IPS-20b (cell line): ENCODE measurements at regions not wholly inside any gene's neighbourhood (a gene's known extent, or its start where the extent isn't known, plus 50 kb on each side); places are given as distances from the start of the nearest gene placed in this dataset.
"Not testable (repeated sequence)": the region's sequence is repeated elsewhere in the genome, so short reads cannot be mapped to it uniquely, and the experiment has no call there.

Source experiments
- H3K27ac ChIP-seq: one replicate; pipeline ENCODE4 v1.5.1; 2013; ENCODE audit warnings: low read length
- H3K27me3 ChIP-seq: 2 replicates; pipeline ENCODE4 v1.6.1; 2013; ENCODE audit warnings: mild to moderate bottlenecking, low read length, inconsistent platforms; ENCODE audit not compliant: insufficient read depth
- H3K36me3 ChIP-seq: 2 replicates; pipeline ENCODE4 v1.6.1; 2013; ENCODE audit warnings: low read depth, mild to moderate bottlenecking, inconsistent platforms, low read length, moderate library complexity; ENCODE audit not compliant: insufficient read depth
- H3K4me1 ChIP-seq: 2 replicates; pipeline ENCODE4 v1.6.1; 2013; ENCODE audit warnings: mild to moderate bottlenecking, control low read depth, inconsistent platforms, low read length, moderate library complexity; ENCODE audit not compliant: insufficient read depth
- H3K4me3 ChIP-seq: 2 replicates; pipeline ENCODE4 v1.5.1; 2013; ENCODE audit warnings: mild to moderate bottlenecking, low read length, inconsistent platforms
- H3K9ac ChIP-seq: 2 replicates; pipeline ENCODE4 v1.6.1; 2013; ENCODE audit warnings: low read depth, mild to moderate bottlenecking, inconsistent platforms, low read length, moderate library complexity
- H3K9me3 ChIP-seq: 2 replicates; pipeline ENCODE4 v1.6.1; 2013; ENCODE audit warnings: mild to moderate bottlenecking, low read depth, low read length, inconsistent platforms; ENCODE audit not compliant: insufficient read depth

DNA sequence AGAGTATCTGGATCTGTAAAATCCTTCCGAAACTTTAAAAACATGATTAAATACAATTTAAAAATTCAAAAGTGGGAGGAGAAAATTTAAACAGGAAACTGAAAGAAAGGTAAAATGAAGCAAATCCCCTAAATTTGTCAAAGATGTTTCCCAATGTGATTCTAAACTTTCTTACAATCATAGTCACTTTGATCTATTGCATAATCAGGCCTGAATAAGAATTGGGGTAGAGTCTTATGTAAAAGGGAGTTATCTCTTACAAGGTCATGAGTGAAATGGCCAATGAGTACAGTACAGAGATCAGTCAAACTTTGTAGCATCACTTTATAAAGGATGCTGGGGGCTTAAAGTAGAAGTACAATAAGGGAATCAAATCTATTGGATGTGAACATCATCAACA, 1657.7 kb upstream of the CELF4 start:
- Histone ChIP-seq H3K27ac (no peak overlapping the region), H3K27me3 (no peaks in the 10 kb centered on the region), H3K4me3 (no peak overlapping the region), H3K36me3 (no peaks in the 10 kb centered on the region), H3K4me1 (no peaks in the 10 kb centered on the region), H3K9ac (no peak overlapping the region), H3K9me3 (no peaks in the 10 kb centered on the region)

DNA sequence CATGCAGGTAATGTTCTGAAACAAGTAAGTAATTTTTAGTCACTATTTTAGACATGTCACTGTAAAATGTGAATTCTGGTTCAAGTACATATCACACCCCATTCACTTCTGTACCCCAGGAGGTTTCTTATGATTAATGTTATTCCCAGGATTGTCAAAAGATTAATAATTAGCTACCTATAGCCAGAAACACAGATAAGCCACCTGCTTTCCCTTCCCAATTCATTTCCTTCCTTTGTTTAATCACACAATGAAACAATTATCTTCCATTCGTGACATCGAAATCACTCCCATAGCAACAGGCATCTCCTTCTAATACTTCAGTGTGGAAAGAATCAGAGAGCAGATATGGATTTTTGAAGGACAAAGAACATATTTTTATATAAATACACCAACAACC, 1650.3 kb upstream of the CELF4 start:
- H3K9ac ChIP-seq, result no peak overlapping the region
- H3K9me3 ChIP-seq, result no peaks in the 10 kb centered on the region; the same call in none of the 2 replicates
- no peak overlapping the region for H3K4me3 ChIP-seq
- H3K36me3 ChIP-seq, result no peaks in the 10 kb centered on the region
- H3K4me1 ChIP-seq, result no peaks in the 10 kb centered on the region
- H3K27me3 ChIP-seq, result no peaks in the 10 kb centered on the region
- no peak overlapping the region for H3K27ac ChIP-seq

DNA sequence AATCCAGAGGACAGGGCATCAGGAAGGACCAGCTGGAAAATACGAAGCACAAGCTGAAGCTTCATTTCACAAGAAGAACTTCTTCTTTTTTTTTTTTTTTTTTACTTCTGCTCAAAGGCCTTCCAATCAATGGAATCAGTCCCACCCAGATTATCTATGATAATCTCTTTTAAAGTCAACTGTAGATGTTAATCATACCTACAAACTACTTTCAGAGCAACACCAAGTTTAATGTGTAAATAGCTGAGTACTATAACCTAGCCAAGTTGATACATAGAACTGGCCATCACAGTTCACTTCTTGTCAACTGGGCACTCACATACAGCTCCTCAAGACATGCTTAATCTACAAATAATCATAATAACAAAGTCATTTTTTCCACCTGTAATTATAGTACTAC, 1645.9 kb upstream of the CELF4 start:
- Histone ChIP-seq H3K36me3 (no peaks in the 10 kb centered on the region), H3K27ac (no peak overlapping the region), H3K9me3 (no peaks in the 10 kb centered on the region; the same call in none of the 2 replicates), H3K9ac (no peak overlapping the region), H3K4me1 (no peaks in the 10 kb centered on the region), H3K4me3 (no peak overlapping the region), H3K27me3 (no peaks in the 10 kb centered on the region)

DNA sequence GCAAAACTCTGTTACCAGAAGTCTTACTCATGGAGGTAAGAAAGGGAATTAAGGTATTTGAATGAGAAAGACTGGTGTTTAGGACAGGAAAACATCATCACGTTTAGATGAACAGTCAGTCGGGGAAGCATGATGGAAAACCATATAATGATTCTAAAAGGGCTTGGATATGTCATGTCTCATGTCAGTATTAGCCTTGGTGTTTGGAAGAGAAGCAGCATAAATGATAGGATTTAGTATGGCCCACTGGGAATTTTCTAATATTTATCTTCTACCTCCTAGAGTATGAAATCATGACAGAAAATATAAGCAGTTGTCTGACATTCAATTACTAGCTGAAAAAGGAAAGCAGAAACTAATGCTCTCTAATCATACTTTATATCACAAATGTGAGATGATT, 1643.6 kb upstream of the CELF4 start:
- H3K9me3 ChIP-seq, result no peaks in the 10 kb centered on the region; the same call in none of the 2 replicates
- H3K4me3 ChIP-seq, result no peak overlapping the region
- H3K27ac ChIP-seq, result no peak overlapping the region
- H3K9ac ChIP-seq, result no peak overlapping the region
- no peaks in the 10 kb centered on the region for H3K4me1 ChIP-seq
- H3K36me3 ChIP-seq, result no peaks in the 10 kb centered on the region
- no peaks in the 10 kb centered on the region for H3K27me3 ChIP-seq

DNA sequence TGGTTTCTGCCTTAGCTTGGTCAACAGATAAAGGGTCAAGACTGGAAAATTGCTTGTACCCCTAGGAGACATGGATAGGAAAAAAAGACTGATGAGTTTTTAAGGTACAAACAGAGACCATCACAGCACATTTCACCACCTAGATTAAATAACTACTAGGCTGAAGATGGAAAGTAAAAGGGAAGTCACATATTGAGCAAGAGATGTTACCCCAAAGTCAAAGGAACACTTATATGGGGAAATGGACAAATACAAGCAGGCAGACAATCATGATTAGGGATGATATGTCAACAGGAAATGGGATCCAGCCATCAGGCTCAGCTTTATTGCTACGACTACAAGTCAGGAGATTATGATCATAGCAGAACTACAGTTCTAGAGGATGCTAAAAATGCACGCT, 1643.1 kb upstream of the CELF4 start:
- no peaks in the 10 kb centered on the region; the same call in none of the 2 replicates for H3K9me3 ChIP-seq
- no peaks in the 10 kb centered on the region for H3K4me1 ChIP-seq
- no peaks in the 10 kb centered on the region for H3K27me3 ChIP-seq
- no peaks in the 10 kb centered on the region for H3K36me3 ChIP-seq
- H3K27ac ChIP-seq, result no peak overlapping the region
- H3K9ac ChIP-seq, result no peak overlapping the region
- no peak overlapping the region for H3K4me3 ChIP-seq

DNA sequence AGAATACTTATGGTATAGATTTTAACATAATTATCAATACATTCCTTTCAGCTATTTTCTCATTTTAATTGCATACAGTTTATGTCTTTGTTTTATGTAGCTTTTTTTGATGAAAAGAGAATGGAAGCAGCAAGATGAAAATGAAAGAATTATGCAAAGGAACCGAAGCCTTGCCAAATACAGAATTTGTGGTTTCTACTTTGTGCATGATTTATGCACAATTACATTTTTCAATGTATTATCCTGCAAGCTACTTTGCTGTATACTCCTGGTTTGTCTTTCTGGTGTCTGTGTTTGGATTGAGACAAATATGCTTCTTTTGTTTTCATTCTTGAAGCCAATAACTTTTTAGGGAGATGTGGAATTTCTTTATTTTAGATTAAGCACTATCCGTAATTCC, 1642.6 kb upstream of the CELF4 start:
- Histone ChIP-seq H3K4me3 (no peak overlapping the region), H3K4me1 (no peaks in the 10 kb centered on the region), H3K27ac (no peak overlapping the region), H3K36me3 (no peaks in the 10 kb centered on the region), H3K9me3 (no peaks in the 10 kb centered on the region; the same call in none of the 2 replicates), H3K9ac (no peak overlapping the region), H3K27me3 (no peaks in the 10 kb centered on the region)

DNA sequence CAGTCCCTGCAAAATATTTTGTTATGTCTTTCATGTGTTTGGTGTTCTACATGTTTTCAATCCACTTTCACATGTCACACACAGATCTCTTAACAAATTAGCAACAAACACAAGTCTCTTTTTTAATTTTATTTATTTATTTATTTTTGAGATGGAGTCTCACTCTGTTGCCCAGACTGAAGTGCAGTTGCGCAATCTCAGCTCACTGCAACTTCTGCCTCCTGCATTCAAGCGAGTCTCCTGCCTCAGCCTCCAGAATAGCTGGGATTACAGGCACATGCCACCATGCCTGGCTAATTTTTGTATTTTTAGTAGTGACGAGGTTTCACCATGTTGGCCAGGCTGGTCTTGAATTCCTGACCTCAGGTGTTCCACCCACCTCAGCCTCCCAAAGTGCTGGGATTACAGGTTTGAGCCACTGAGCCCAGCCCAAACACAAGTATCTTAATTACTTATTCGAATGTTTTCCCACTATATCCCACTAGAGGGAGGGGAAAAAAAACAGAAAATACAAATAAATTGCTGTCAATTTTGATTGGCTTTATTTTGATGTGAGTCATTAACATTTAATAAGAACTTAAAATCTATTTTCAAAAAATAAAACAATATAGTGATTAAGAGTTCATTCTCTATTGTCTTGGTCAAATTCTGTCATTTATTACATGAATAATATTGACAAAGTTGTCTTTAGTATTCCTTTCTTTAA, 1641.0 kb upstream of the CELF4 start:
- H3K9me3 ChIP-seq, H3K4me1 ChIP-seq, H3K9ac ChIP-seq, H3K27me3 ChIP-seq, H3K4me3 ChIP-seq, H3K27ac ChIP-seq, H3K36me3 ChIP-seq: not testable (repeated sequence)

DNA sequence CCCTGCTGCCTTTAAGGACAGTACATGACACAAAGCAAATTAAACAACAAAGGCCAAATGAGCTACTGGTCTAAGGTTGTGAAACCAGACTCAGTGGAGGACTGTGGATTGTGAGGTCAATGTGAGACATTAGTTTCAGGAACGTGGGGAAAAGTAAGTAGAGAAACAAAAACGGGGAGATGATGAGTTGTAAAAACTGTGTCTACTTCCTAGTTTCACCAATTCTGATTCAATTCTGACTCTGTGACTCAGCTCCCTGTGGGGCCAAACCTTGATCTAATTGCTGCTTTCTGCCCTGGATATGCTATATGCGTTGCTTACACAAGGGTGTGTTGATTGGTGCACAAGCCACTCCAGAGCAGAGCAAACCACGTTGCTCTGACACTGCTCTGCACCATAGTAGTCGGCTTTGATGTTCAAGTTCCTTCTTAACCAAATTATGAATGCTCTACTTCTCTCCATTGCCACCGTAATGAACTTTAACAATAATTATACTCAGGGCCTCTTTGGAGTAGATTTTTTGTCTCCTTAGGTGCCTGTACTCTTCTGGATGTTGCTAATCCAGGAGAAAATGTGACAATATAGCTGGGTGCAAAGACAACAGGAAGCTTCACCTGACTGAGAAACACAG, 1640.1 kb upstream of the CELF4 start:
- no peak overlapping the region for H3K4me3 ChIP-seq
- no peak overlapping the region for H3K27ac ChIP-seq
- no peaks in the 10 kb centered on the region for H3K4me1 ChIP-seq
- H3K9me3 ChIP-seq, result no peaks in the 10 kb centered on the region
- H3K9ac ChIP-seq, result no peak overlapping the region
- no peaks in the 10 kb centered on the region for H3K27me3 ChIP-seq
- H3K36me3 ChIP-seq, result no peaks in the 10 kb centered on the region

DNA sequence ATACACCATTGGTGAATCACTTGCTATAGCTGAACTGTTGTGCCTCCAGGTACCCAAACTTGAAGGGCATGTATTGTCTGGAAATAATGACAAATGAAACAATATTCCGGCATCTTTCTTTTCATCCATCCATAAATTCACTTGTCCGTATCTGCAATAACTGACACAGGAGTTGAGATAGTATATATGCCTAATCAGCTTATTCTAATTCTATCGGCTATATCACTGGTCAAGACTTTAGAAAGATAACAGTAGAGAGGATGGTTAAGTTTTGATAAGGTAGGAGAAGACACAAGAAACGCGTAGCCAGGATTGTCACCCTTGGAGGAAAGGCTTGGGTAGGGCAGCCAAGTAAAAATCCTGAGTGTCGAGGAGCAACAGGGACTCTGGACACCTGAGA, 1634.6 kb upstream of the CELF4 start:
- Histone ChIP-seq H3K27ac (no peak overlapping the region), H3K27me3 (no peaks in the 10 kb centered on the region), H3K4me1 (no peaks in the 10 kb centered on the region), H3K9me3 (no peaks in the 10 kb centered on the region), H3K4me3 (no peak overlapping the region), H3K9ac (no peak overlapping the region), H3K36me3 (no peaks in the 10 kb centered on the region)

DNA sequence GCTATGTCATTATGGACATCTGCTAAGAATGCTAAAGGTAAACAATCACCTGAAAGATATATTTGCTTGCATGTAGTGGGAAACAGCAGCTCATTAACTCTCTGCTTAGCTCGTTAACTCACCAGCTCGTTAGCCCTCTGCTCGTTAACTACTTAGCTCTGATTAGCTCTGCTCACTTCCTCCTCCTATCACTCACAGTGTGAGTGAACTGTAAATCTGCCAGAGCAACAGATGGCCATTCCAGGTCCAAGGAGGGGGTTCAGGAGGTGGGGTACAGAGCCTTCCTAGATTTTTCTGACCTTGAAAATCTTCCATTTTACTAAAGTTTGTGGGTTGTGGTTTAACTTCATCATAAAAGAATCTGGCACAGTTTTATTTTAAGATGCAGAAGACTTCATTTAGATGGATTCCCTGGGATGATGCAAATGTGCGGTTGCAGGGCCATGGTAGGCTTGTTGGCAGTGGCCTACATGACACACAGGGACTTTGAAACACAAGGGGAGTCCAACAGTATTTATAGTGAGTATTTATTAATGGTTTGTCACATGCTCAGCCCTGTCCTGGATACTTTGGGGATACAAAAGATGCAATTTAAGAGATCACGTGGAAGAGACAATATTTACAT, 1633.7 kb upstream of the CELF4 start:
- Histone ChIP-seq H3K36me3 (no peaks in the 10 kb centered on the region), H3K9ac (no peak overlapping the region), H3K4me1 (no peaks in the 10 kb centered on the region), H3K9me3 (no peaks in the 10 kb centered on the region), H3K27me3 (no peaks in the 10 kb centered on the region), H3K4me3 (no peak overlapping the region), H3K27ac (no peak overlapping the region)

DNA sequence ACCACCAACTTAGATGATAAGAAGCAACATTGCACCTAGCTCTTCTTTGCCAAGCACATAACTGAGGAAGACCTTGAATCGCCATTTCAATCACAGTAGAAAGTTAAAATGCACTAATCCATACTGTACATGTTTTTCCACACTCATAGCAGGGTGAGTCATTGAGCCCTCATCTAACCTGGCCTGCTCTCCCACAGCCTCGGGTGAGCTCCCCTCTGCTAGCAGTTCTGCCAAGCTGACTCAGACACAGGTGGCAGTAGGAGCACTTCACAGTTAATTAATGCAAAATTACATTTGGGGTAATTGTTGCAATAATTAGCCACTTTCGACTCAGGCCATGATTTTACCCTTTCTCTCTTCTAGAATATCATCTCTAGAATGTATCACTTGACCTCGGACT, 1632.8 kb upstream of the CELF4 start:
- no peaks in the 10 kb centered on the region for H3K9me3 ChIP-seq
- H3K36me3 ChIP-seq, result no peaks in the 10 kb centered on the region
- H3K9ac ChIP-seq, result no peak overlapping the region

DNA sequence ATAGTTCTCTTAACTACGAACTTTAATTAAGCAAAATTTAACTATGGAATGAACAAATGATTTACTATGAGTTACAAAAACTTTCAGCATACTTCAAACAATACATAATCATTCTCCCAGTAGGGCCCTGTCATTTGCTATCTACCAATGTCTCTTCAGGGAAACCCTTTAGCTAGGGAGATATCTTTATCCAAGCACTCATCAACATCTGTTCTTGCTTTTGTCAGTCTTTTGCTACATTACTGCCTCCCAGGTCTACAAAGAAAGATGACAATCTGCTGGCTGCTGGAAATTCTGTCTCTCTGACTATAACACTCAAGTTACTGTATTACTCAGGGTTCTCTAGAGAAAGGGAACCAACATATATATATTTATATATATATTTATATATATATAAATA, 1626.3 kb upstream of the CELF4 start:
- no peaks in the 10 kb centered on the region for H3K27me3 ChIP-seq
- H3K36me3 ChIP-seq, result no peaks in the 10 kb centered on the region
- no peak overlapping the region for H3K9ac ChIP-seq
- no peak overlapping the region for H3K27ac ChIP-seq
- no peaks in the 10 kb centered on the region for H3K9me3 ChIP-seq
- no peak overlapping the region for H3K4me3 ChIP-seq
- H3K4me1 ChIP-seq, result no peaks in the 10 kb centered on the region

More for the DNA sequence above, 1632.8 kb upstream of the CELF4 start:
- Histone ChIP-seq H3K27ac (no peak overlapping the region), H3K4me1 (no peaks in the 10 kb centered on the region), H3K27me3 (no peaks in the 10 kb centered on the region), H3K4me3 (no peak overlapping the region)
